GM12864 (cell line): ENCODE measurements at regions not wholly inside any gene's neighbourhood (a gene's known extent, or its start where the extent isn't known, plus 50 kb on each side); places are given as distances from the start of the nearest gene placed in this dataset.

Experiments
- DNase-seq: peaks from one replicate; pipeline ENCODE4 v3.0.0-alpha.2; 2011; ENCODE audit warnings: low read depth
- H3K4me3 ChIP-seq: 2 replicates; pipeline ENCODE4 v1.5.1; 2011; ENCODE audit warnings: mild to moderate bottlenecking, low read depth, low read length, control low read depth
- TF ChIP-seq, protein P1 (sequence below): IDR thresholded peaks from 2 replicates; pipeline ENCODE4 v1.5.1; 2011; ENCODE audit warnings: low read depth, mild to moderate bottlenecking, moderate library complexity, low read length, control low read depth, inconsistent platforms; ENCODE audit errors: missing control alignments

DNA sequence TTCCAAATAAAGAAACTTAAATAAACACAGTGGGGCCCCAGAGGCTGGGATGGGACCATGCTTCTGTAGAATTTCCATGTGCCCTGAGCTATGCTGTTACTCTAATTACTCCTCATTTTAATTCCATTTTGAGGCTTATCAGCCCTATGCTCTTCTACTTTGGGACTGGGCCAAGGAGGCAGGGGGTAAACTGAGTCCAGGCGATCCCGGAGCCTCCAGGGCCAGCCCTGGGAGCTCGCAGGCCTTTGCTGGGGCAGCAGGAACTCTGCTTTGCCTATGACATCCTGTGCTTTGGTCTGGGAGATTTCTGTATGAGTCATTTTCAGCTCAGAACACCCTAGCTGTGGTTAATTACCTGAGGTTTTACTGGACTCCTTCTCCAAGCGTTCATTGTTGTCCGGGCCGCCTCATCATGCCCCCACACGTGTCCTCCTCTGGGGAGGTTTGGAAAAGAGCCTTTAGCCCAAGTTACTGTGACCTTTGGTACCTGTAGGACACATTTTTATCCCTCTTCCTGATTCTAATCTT lies 95.7 kb downstream of the RHOU start:
- H3K4me3 ChIP-seq, result no peak overlapping the region
- TF ChIP-seq, protein P1, sequence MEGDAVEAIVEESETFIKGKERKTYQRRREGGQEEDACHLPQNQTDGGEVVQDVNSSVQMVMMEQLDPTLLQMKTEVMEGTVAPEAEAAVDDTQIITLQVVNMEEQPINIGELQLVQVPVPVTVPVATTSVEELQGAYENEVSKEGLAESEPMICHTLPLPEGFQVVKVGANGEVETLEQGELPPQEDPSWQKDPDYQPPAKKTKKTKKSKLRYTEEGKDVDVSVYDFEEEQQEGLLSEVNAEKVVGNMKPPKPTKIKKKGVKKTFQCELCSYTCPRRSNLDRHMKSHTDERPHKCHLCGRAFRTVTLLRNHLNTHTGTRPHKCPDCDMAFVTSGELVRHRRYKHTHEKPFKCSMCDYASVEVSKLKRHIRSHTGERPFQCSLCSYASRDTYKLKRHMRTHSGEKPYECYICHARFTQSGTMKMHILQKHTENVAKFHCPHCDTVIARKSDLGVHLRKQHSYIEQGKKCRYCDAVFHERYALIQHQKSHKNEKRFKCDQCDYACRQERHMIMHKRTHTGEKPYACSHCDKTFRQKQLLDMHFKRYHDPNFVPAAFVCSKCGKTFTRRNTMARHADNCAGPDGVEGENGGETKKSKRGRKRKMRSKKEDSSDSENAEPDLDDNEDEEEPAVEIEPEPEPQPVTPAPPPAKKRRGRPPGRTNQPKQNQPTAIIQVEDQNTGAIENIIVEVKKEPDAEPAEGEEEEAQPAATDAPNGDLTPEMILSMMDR, result no peak
- DNase-seq, result no peak

DNA sequence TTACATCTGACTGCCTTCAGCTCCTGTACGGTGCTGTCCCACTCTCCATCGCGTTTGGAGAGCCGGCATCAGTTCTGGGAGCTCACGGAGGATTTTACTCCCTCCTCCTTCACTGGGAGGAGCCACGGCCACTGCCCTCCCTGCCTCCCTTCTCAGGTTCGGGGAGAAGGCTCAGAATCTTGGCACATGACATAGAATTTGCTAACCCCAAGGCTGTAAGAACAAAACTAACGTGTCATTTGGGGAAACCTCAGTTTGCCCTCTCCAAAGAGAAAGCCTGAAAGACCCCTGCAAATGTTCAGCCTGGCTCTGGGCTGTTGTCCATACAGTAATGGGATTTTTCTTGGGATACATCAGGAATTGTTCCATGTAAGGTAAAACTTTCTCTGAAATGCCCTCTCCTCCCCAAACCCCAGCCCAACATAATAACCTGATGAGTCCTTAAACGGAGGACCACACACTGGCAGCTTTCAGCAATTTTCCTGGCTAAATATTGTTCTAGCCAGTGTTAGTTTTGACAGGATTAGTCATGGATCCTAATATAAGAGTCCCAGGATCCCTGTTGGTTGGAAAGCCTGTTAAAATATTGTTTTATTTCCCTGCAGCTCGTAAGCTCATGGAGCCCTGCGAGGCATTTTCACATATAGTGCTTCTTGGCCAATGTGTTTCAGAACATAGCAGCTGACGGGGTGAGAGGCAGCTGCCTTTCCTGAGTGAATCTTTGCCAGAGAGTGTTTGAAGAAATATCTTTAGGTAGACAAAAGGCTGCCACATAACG lies 98.8 kb downstream of the RHOU start:
- TF ChIP-seq, protein P1, result no peak

DNA sequence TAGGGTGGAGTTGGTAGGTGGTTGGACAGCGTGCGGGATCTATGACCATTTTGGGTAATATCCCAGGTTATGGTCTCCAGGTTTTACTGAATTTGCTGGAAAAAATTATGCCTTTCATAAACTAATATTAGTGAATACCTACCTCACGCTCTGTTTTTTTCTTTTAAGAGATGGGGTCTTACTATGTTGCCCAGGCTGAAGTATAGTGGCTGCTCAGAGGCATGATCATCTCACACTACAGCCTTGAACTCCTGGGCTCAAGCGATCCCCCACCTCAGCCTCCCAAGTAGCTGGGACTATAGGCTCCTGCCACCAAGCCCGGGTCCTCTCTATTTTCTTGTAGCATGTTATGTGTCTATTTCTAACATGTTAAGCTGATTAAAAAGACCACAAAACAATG lies 100.2 kb downstream of the RHOU start:
- no peak overlapping the region for H3K4me3 ChIP-seq
- no peak for DNase-seq
- TF ChIP-seq, protein P1, result no peak

More for the DNA sequence above, 98.8 kb downstream of the RHOU start:
- DNase-seq, result no peak
- H3K4me3 ChIP-seq, result no peak overlapping the region

DNA sequence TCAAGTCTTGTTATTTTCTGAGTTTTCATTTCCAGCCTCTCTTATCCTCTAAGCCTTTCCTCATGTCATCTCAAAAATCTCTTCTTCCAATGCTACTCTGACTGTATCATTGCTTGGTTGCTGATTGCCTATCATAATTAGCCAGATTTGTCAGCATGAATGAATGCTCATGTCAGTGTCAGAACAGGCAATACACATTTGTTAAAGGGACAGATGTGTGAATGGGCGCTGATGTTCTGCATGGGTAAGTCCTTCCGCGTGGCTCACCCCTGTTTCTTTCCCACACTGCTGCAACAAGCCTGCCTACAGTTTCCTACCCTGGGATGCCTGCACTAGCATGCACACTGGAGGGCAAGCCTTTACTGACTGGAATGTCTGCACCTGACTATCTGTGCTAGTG lies 100.6 kb downstream of the RHOU start:
- TF ChIP-seq, protein P1, result no peak
- DNase-seq, result no peak

DNA sequence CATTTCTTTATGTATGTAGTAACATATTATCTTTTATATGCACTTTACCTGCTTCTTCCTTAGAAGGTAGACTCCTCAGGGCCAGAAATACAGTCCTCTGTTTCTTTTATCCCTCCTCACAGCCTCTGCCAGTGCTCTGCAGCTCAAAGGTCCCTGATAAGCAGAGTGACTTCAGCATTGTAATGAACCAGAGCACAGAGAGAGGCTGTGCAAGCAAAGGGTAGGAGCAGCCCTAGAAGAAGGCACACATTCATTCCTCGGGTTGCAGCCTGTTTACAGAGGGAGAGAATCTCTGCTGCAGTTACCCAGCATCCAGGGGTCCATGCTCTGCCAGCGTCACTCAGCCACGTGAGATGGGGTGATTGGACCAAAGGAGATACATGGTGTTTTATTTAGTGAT lies 101.1 kb downstream of the RHOU start:
- H3K4me3 ChIP-seq, result no peak overlapping the region
- DNase-seq, result no peak
- TF ChIP-seq, protein P1, result no peak

More for the DNA sequence above, 100.6 kb downstream of the RHOU start:
- H3K4me3 ChIP-seq, result no peak overlapping the region

DNA sequence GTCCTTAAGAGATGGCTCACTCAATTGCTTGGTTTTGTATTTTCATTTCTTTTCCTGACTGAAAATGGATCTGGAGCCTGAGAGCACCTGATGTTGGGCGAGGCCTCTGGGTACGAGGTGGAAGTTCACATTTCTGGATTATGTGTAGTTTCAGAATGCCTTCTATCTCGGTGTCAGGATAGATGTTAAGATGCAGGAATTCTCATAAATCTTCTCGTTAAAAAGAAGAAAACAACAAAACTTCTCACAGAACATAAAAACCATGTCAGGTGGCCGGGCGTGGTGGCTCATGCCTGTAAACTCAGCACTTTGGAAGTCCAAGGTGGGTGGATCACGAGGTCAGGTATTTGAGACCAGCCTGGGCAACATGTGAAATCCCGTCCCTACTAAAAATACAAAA lies 101.8 kb downstream of the RHOU start:
- no peak overlapping the region for H3K4me3 ChIP-seq
- DNase-seq, result no peak
- TF ChIP-seq, protein P1, result no peak
